ENCODE measurements at regions not wholly inside any gene's neighbourhood (a gene's known extent, or its start where the extent isn't known, plus 50 kb on each side); places are given as distances from the start of the nearest gene placed in this dataset.

GRCh38 chr9:13606586-13606985 lies 327.1 kb upstream of the MPDZ start:
- Histone ChIP-seq H3K4me2 (no peak overlapping the region), H3K9me3 (no peaks in the 10 kb centered on the region), H3K27ac (no peak overlapping the region), H3K4me3 (no peak overlapping the region), H3K4me1 (no peaks in the 10 kb centered on the region)
- TF ChIP-seq EHF (CRISPR knock-in tag; IDR thresholded peaks at IDR 0.05): no peak
- TF ChIP-seq ZSCAN20 (CRISPR knock-in tag; IDR thresholded peaks at IDR 0.05): no peak
- TF ChIP-seq HDAC2 (IDR thresholded peaks at IDR 0.05): no peak
- TF ChIP-seq NPAS2 (CRISPR knock-in tag; IDR thresholded peaks at IDR 0.05; ENCODE audit: borderline replicate concordance): no peak
- no peak for TF ChIP-seq CHD2 (IDR thresholded peaks at IDR 0.05; ENCODE audit: low read length, partially characterized antibody)
- TF ChIP-seq HMGXB4 (CRISPR knock-in tag; IDR thresholded peaks at IDR 0.05; ENCODE audit: borderline replicate concordance): no peak
- TF ChIP-seq PHF8 (IDR thresholded peaks at IDR 0.05; ENCODE audit: borderline replicate concordance, low read depth): no peak
- no peak for TF ChIP-seq RNF2 (IDR thresholded peaks at IDR 0.05; ENCODE audit: borderline replicate concordance, low read depth)
- TF ChIP-seq, protein P1, sequence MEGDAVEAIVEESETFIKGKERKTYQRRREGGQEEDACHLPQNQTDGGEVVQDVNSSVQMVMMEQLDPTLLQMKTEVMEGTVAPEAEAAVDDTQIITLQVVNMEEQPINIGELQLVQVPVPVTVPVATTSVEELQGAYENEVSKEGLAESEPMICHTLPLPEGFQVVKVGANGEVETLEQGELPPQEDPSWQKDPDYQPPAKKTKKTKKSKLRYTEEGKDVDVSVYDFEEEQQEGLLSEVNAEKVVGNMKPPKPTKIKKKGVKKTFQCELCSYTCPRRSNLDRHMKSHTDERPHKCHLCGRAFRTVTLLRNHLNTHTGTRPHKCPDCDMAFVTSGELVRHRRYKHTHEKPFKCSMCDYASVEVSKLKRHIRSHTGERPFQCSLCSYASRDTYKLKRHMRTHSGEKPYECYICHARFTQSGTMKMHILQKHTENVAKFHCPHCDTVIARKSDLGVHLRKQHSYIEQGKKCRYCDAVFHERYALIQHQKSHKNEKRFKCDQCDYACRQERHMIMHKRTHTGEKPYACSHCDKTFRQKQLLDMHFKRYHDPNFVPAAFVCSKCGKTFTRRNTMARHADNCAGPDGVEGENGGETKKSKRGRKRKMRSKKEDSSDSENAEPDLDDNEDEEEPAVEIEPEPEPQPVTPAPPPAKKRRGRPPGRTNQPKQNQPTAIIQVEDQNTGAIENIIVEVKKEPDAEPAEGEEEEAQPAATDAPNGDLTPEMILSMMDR (IDR thresholded peaks at IDR 0.05): no peak
- TF ChIP-seq MYC (IDR thresholded peaks at IDR 0.05; ENCODE audit: borderline replicate concordance, low read length): no peak
- TF ChIP-seq RFX5 (IDR thresholded peaks at IDR 0.05): no peak
- TF ChIP-seq ZC3H11A (IDR thresholded peaks at IDR 0.05): no peak
- no peak for TF ChIP-seq GATA3 (IDR thresholded peaks at IDR 0.05; ENCODE audit: borderline replicate concordance)
- no peak for TF ChIP-seq SMC3 (IDR thresholded peaks at IDR 0.05)
- TF ChIP-seq ZNF302 (CRISPR knock-in tag; IDR thresholded peaks at IDR 0.05): no peak
- no peak for TF ChIP-seq TFCP2L1 (CRISPR knock-in tag; IDR thresholded peaks at IDR 0.05)
- no peak for TF ChIP-seq HOXA7 (CRISPR knock-in tag; IDR thresholded peaks at IDR 0.05)
- 39% methylated on average over 5 of the region's 5 CpGs for WGBS (ENCODE audit: missing lambda C conversion rate)
- no peak for ATAC-seq
- POLR2A ChIA-PET: no interaction called here
- no peak for FAIRE-seq
- CTCF ChIA-PET: no interaction called here
- DNase-seq (ENCODE audit: low read depth in 1 of 2, low spot score in 1 of 2): no peak

DNA sequence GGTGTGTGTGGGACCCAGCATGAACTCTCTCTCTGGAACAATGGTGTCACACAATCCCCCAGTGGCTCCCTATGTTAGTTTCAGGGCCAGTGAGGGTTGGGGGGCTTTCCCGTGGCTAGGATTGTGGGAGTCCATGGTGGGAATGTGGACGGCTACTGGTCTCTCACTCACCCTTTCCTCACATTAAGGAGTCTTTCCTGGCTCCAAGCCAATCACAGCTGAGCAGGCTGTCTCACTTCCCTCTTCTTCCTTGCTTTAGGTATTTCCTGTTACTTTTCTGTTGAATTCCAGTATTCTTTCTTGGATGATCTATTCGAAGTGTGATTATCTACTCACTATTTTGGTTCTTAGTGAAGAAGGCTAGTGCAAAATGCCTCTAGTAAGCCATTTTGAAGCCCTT lies 324.4 kb upstream of the MPDZ start:
- H3K4me1 ChIP-seq: no peaks in the 10 kb centered on the region
- CTCF ChIA-PET: interaction anchor here (0.6 kb wide), 1 partner anchor 15 kb away, joined by 3 read pairs; no protein-coding TSS in a partner anchor
- ATAC-seq: no peak
- no peak for FAIRE-seq
- no peak overlapping the region for H3K4me3 ChIP-seq
- no peak overlapping the region for H3K27ac ChIP-seq
- no peak for TF ChIP-seq HOXB5 (CRISPR knock-in tag; IDR thresholded peaks at IDR 0.05)
- TF ChIP-seq RAD21 (conservative IDR thresholded peaks at IDR 0.05 in 1 of 2, IDR thresholded peaks at IDR 0.05 in 1 of 2): no peak
- no peak for TF ChIP-seq NFE2L2 (conservative IDR thresholded peaks at IDR 0.05; ENCODE audit: low read length)
- no peak for TF ChIP-seq ZC3H11A (IDR thresholded peaks at IDR 0.05)
- TF ChIP-seq CHD4 (IDR thresholded peaks at IDR 0.05; ENCODE audit: borderline replicate concordance): no peak
- TF ChIP-seq RARB (CRISPR knock-in tag; IDR thresholded peaks at IDR 0.05): no peak
- no peak for TF ChIP-seq BHLHE40 (IDR thresholded peaks at IDR 0.05; ENCODE audit: low read depth, low read length)
- no peak for TF ChIP-seq HES2 (IDR thresholded peaks at IDR 0.05)
- TF ChIP-seq, protein P2, sequence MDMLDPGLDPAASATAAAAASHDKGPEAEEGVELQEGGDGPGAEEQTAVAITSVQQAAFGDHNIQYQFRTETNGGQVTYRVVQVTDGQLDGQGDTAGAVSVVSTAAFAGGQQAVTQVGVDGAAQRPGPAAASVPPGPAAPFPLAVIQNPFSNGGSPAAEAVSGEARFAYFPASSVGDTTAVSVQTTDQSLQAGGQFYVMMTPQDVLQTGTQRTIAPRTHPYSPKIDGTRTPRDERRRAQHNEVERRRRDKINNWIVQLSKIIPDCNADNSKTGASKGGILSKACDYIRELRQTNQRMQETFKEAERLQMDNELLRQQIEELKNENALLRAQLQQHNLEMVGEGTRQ (IDR thresholded peaks at IDR 0.05): no peak
- no peak for TF ChIP-seq POLR2AphosphoS2 (conservative IDR thresholded peaks at IDR 0.05; ENCODE audit: low read length)
- TF ChIP-seq NR3C1 (IDR thresholded peaks at IDR 0.05): no peak
- TF ChIP-seq TP53 (CRISPR knock-in tag; IDR thresholded peaks at IDR 0.05): no peak
- TF ChIP-seq MAZ (IDR thresholded peaks at IDR 0.05; ENCODE audit: borderline replicate concordance, low read depth, low read length): no peak
- DNase-seq (ENCODE audit: low read depth in 1 of 2, low spot score in 1 of 2): no peak
- no peaks in the 10 kb centered on the region for H3K9me3 ChIP-seq
- no peak overlapping the region for H3K4me2 ChIP-seq
- WGBS (ENCODE audit: missing lambda C conversion rate): 11% methylated on average over 3 of the region's 3 CpGs
- POLR2A ChIA-PET: no interaction called here

All from A549 (cell line).